ENCODE measurements at regions not wholly inside any gene's neighbourhood (a gene's known extent, or its start where the extent isn't known, plus 50 kb on each side); places are given as distances from the start of the nearest gene placed in this dataset.

DNA sequence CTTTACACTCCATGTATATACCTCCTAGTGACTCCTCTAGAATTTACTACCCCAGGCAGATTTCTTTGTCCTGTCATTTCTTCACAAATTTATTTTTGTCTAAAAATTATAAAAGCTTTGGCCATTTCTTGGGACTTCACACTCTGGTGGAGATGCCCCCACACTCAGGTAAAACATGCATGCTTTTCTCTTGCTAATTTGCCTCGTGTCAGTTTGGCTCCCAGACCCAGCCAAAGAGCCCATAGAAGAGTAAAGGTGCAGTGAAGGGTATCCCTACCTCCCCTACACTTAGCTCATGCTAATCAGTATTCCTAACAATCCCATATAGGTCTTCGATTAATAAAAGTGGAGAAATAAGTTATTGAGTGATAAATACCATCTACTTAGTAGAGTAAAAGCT lies 256.5 kb upstream of the KRR1 start:
- Mint-ChIP-seq H3K9me3 (peaks cover 0 to 2% (median 0%) of the 10 kb centered on the region in 7 donors), H3K4me1 (no peaks in the 10 kb centered on the region), H3K27me3 (peaks cover 11% of the 10 kb centered on the region), H3K36me3 (no peaks in the 10 kb centered on the region), H3K27ac (no peak overlapping the region), H3K4me3 (no peak overlapping the region)
- H3K4me3 ChIP-seq (ENCODE audit: low read depth, low read length): no peak overlapping the region
- no peak overlapping the region for H3K27ac ChIP-seq (ENCODE audit: insufficient read depth, low read length, poor library complexity, severe bottlenecking)
- H3K9me3 ChIP-seq (ENCODE audit: control insufficient read depth in 2 of 2, low read length in 2 of 2): no peaks in the 10 kb centered on the region
- no peaks in the 10 kb centered on the region for H3K27me3 ChIP-seq (ENCODE audit: control insufficient read depth, insufficient read depth, low read length)
- ATAC-seq (ENCODE audit: low read depth in 2 of 2) (no peak), DNase-seq (no peak)
- no peaks in the 10 kb centered on the region for H3K4me1 ChIP-seq (ENCODE audit: control insufficient read depth, insufficient read depth, low read length, poor library complexity, severe bottlenecking)
- no peaks in the 10 kb centered on the region for H3K36me3 ChIP-seq (ENCODE audit: control insufficient read depth, insufficient read depth, low read length)

DNA sequence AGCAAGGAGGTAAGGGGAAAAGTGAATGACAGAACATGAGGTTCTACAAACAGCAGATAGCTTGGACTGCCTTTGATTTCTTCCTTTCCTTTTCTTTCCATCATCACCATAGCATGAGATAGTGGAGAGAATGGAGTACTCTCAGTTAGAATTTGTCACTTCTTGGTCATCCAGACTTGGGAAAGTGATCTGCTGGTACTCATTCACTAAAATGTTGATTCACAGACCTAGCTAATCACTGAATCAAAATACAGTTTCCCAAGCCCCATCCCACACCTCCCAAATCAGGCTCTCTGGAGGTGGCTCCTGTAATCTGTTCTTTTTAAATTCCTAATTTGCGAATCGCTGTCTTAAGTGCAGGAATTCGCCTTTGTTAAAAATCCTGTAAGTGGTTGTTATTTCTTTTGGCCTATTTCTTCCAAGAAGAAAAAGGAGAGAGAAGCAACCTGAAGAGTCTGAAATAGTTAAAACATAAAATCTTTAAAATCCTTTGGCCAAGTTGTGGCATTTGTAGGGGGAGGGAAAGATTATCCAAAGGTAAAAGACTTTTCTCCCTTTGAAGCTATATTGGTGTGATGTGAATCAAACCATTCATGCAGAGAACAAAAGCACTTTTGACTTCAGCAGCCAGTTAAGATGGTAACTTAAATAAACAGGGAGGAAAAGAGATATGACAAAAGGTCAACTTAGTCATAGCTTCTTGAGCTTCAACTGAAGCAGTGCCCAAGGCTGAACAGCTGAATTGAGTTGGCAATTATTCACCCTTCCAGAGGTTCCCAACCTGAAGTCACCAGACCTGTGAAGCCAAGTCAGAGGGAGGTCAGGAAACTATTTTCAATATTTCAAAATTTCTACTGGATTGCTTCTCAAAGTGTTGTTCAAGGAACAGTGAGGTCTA lies 255.1 kb upstream of the KRR1 start:
- DNase-seq (no peak), ATAC-seq (ENCODE audit: low read depth in 2 of 2) (no peak)
- no peaks in the 10 kb centered on the region for H3K4me1 ChIP-seq (ENCODE audit: control insufficient read depth, insufficient read depth, low read length, poor library complexity, severe bottlenecking)
- no peaks in the 10 kb centered on the region for H3K9me3 ChIP-seq (ENCODE audit: control insufficient read depth in 2 of 2, low read length in 2 of 2)
- Mint-ChIP-seq H3K27ac (no peak overlapping the region), H3K4me3 (no peak overlapping the region), H3K36me3 (no peaks in the 10 kb centered on the region), H3K9me3 (peaks cover 0 to 2% (median 0%) of the 10 kb centered on the region in 7 donors), H3K27me3 (peaks cover 7% of the 10 kb centered on the region), H3K4me1 (no peaks in the 10 kb centered on the region)
- no peak overlapping the region for H3K27ac ChIP-seq (ENCODE audit: insufficient read depth, low read length, poor library complexity, severe bottlenecking)
- no peaks in the 10 kb centered on the region for H3K36me3 ChIP-seq (ENCODE audit: control insufficient read depth, insufficient read depth, low read length)
- H3K4me3 ChIP-seq (ENCODE audit: low read depth, low read length): no peak overlapping the region
- no peaks in the 10 kb centered on the region for H3K27me3 ChIP-seq (ENCODE audit: control insufficient read depth, insufficient read depth, low read length)

DNA sequence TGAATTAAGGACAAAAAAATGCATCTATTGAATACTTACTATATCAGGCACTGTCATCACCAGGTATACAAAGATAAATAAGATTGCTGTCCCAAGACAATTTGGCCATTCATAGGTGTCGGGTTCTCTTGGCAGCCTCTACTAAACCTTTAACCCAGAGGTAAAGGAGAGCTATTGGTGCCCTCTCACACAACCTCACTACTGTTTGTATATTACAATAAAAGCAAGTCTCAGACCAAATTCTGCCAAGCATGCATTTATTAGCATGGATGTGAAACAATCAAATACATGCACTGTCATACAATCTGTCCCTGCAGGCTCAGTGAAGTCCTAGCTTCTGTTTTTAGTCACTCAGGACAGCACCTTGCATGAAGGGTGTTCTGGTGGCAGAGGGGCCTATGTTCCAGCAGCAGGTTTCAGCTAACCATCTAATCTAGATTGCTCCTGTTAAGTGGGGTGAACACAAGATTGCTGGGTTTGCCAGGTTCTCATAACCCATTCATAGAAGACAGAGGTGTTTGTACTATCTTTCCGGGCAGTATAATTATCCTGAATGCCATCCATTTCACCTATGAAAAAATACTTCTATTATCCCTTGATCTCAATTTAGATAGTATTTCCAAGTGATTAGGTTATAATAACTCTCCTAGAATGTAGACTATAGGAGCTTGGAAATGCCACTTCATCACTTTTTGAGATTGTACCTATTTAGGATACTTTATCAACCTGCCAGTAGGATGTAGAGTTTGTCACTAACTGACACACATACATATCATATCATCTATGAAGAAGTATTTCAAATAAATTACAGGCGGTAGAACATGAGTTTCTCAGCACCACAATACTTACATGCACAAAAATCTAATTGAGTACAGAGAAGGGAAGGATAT lies 254.0 kb upstream of the KRR1 start:
- ATAC-seq (ENCODE audit: low read depth in 2 of 2) (no peak), DNase-seq (no peak)
- no peak overlapping the region for H3K4me3 ChIP-seq (ENCODE audit: low read depth, low read length)
- H3K4me1 ChIP-seq (ENCODE audit: control insufficient read depth, insufficient read depth, low read length, poor library complexity, severe bottlenecking): no peaks in the 10 kb centered on the region
- H3K36me3 Mint-ChIP-seq: no peaks in the 10 kb centered on the region
- H3K4me1 Mint-ChIP-seq: no peaks in the 10 kb centered on the region
- H3K4me3 Mint-ChIP-seq: no peak overlapping the region
- H3K27ac Mint-ChIP-seq: no peak overlapping the region
- no peaks in the 10 kb centered on the region for H3K9me3 ChIP-seq (ENCODE audit: control insufficient read depth in 2 of 2, low read length in 2 of 2)
- no peak overlapping the region for H3K27ac ChIP-seq (ENCODE audit: insufficient read depth, low read length, poor library complexity, severe bottlenecking)
- peaks cover 0 to 2% (median 0%) of the 10 kb centered on the region in 7 donors for H3K9me3 Mint-ChIP-seq
- no peaks in the 10 kb centered on the region for H3K36me3 ChIP-seq (ENCODE audit: control insufficient read depth, insufficient read depth, low read length)
- peaks cover 1% of the 10 kb centered on the region for H3K27me3 ChIP-seq (ENCODE audit: control insufficient read depth, insufficient read depth, low read length)
- peaks cover 4% of the 10 kb centered on the region for H3K27me3 Mint-ChIP-seq

DNA sequence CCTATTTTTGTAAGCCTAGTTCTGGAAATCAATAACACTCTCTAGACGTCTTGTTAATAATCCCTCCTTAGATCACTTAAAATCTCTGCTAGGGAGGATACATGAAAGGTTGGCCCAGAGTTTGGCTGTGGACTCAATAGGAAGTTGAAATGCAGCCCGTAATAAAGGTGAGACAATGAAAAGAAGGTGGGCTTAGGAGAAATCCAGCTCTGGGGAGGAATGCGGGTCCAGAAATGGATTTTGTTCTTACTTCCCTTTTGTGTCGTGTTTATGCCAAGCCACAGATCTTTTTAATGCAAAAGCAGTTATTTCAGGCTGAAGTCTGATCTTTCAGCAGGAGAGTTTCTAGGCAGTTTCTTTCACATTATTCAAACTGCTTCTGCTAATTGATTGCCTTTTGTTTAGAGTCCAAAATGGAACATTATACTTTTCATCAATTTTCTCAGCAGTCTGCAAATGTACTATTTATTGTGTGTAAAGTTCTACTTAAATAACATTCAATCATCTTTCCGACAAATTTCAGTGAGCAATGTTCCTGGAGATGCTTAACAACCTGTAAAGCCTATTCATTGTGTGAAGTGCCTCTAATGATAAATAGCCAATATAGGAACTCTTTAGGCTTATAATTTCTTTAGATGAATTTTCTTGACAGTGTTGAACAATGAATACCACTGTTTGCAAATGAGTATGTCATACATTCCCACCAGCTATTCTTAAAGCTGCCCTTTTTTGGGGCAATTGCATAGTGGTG lies 252.9 kb upstream of the KRR1 start:
- Mint-ChIP-seq H3K36me3 (no peaks in the 10 kb centered on the region), H3K4me1 (no peaks in the 10 kb centered on the region), H3K4me3 (no peak overlapping the region), H3K27ac (no peak overlapping the region), H3K27me3 (peaks cover 4% of the 10 kb centered on the region), H3K9me3 (peaks cover 0 to 2% (median 0%) of the 10 kb centered on the region in 7 donors)
- H3K27ac ChIP-seq (ENCODE audit: insufficient read depth, low read length, poor library complexity, severe bottlenecking): no peak overlapping the region
- H3K4me1 ChIP-seq (ENCODE audit: control insufficient read depth, insufficient read depth, low read length, poor library complexity, severe bottlenecking): no peaks in the 10 kb centered on the region
- H3K36me3 ChIP-seq (ENCODE audit: control insufficient read depth, insufficient read depth, low read length): no peaks in the 10 kb centered on the region
- H3K4me3 ChIP-seq (ENCODE audit: low read depth, low read length): no peak overlapping the region
- no peak for DNase-seq
- H3K9me3 ChIP-seq (ENCODE audit: control insufficient read depth in 2 of 2, low read length in 2 of 2): no peaks in the 10 kb centered on the region
- no peak for ATAC-seq (ENCODE audit: low read depth in 2 of 2)
- H3K27me3 ChIP-seq (ENCODE audit: control insufficient read depth, insufficient read depth, low read length): peaks cover 1% of the 10 kb centered on the region

DNA sequence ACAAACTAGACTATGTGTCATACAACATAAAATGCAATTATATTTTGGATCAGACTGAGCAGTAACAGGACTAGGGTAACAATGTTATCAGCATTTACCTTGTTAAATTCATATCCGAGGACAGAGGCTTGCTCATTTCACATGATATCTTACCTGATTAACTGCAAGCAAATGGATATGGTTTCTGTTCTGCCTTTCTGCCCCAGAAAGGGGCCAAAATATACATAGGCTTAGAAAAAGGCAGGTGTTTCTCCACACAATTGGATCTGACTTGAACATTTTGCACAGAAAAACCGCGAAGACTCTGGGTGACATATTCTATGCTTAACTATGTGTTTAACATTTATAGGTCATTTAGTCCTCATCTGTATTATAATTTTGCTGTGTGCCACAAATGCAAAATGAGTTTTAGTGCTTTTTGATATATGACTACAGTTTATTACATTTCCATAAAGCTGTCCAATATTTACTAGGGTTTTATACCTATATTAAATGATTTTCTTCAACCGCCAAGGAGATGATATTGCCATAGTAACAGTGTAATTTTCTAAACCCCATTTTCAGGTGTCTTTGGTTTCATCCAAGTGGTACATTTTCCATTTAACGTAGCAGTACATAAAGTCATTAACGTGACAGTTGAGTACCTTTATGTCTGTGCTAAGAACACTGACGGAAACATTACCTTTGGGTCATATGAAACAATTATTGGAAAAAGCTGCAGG lies 249.3 kb upstream of the KRR1 start:
- no peak overlapping the region for H3K27ac ChIP-seq (ENCODE audit: insufficient read depth, low read length, poor library complexity, severe bottlenecking)
- Mint-ChIP-seq H3K27ac (no peak overlapping the region), H3K4me1 (peaks cover 0 to 2% (median 0%) of the 10 kb centered on the region in 4 donors), H3K27me3 (no peaks in the 10 kb centered on the region), H3K4me3 (no peak overlapping the region), H3K9me3 (peaks cover 0 to 1% (median 0%) of the 10 kb centered on the region in 7 donors), H3K36me3 (no peaks in the 10 kb centered on the region)
- ATAC-seq (ENCODE audit: low read depth in 2 of 2): no peak
- no peaks in the 10 kb centered on the region for H3K36me3 ChIP-seq (ENCODE audit: control insufficient read depth, insufficient read depth, low read length)
- no peaks in the 10 kb centered on the region for H3K4me1 ChIP-seq (ENCODE audit: control insufficient read depth, insufficient read depth, low read length, poor library complexity, severe bottlenecking)
- DNase-seq: no peak
- H3K9me3 ChIP-seq (ENCODE audit: control insufficient read depth in 2 of 2, low read length in 2 of 2): no peaks in the 10 kb centered on the region
- H3K4me3 ChIP-seq (ENCODE audit: low read depth, low read length): no peak overlapping the region
- H3K27me3 ChIP-seq (ENCODE audit: control insufficient read depth, insufficient read depth, low read length): peaks cover 1% of the 10 kb centered on the region

DNA sequence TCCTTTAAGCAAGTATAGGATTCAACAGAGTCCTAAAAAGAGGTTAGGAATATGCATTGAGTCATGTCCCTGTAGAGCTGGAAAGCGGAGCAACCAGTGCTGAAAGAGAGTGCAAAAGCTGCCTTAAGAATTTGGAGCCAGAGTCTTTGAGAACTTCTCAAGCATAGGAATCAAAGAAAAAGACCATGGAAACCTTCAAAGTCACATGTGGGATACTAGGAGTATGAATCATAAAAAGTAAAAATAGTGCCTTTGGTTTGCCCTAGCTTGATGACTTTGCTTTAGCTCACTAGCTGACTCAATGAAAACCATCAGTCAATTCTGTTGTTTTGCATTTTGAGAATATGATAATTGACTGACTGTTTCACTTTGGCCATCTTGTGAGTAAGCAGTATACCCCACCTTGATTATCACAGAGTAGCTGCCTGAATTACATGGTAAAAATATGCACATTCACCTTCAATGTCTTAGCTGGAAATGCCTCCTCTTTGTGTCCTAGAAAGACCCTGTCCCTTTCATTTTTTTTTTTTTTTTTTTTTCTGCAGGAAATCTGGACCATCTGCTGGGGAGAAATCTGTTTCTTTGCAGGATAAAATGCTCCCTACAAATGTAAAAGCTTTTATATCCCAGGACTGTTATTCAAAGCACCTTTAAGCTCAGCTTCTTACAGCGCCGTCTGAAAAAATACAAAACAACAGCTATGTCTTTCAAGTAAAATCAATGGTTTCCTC lies 248.6 kb upstream of the KRR1 start:
- peaks cover 0 to 1% (median 0%) of the 10 kb centered on the region in 7 donors for H3K9me3 Mint-ChIP-seq
- H3K4me1 Mint-ChIP-seq: peaks cover 0 to 4% (median under 1%) of the 10 kb centered on the region in 4 donors
- H3K27ac ChIP-seq (ENCODE audit: insufficient read depth, low read length, poor library complexity, severe bottlenecking): no peak overlapping the region
- H3K36me3 ChIP-seq (ENCODE audit: control insufficient read depth, insufficient read depth, low read length): no peaks in the 10 kb centered on the region
- H3K4me3 Mint-ChIP-seq: no peak overlapping the region
- DNase-seq: no peak
- no peaks in the 10 kb centered on the region for H3K27me3 Mint-ChIP-seq
- no peak overlapping the region for H3K4me3 ChIP-seq (ENCODE audit: low read depth, low read length)
- ATAC-seq (ENCODE audit: low read depth in 2 of 2): no peak
- no peaks in the 10 kb centered on the region for H3K9me3 ChIP-seq (ENCODE audit: control insufficient read depth in 2 of 2, low read length in 2 of 2)
- no peaks in the 10 kb centered on the region for H3K36me3 Mint-ChIP-seq
- H3K4me1 ChIP-seq (ENCODE audit: control insufficient read depth, insufficient read depth, low read length, poor library complexity, severe bottlenecking): no peaks in the 10 kb centered on the region
- H3K27me3 ChIP-seq (ENCODE audit: control insufficient read depth, insufficient read depth, low read length): peaks cover 1% of the 10 kb centered on the region
- no peak overlapping the region for H3K27ac Mint-ChIP-seq

Measured in CD4-positive, CD25-positive, alpha-beta regulatory T cell (primary cell).